B cell (primary cell): ENCODE measurements at regions not wholly inside any gene's neighbourhood (a gene's known extent, or its start where the extent isn't known, plus 50 kb on each side); places are given as distances from the start of the nearest gene placed in this dataset.

ENCODE experiments used
- ATAC-seq: fragments of 200-7000 bp; cut with Tn5 transposase; one replicate; pipeline ENCODE4 v1.10.0; 2021; ENCODE audit warnings: low read depth, mild to moderate bottlenecking, moderate number of reproducible peaks, moderate library complexity
- CTCF ChIA-PET: fragments of 350-600 bp; sonication (Branson Sonifier 250); formaldehyde crosslinking; loops from one replicate; lab custom pipeline; 2021; ENCODE audit warnings: antibody characterized with exemption, inconsistent platforms; lab: Charles Lee
- POLR2A ChIA-PET: fragments of 350-600 bp; sonication (Branson Sonifier 250); formaldehyde crosslinking; loops from one replicate; lab custom pipeline; 2021; ENCODE audit warnings: antibody characterized with exemption; lab: Charles Lee
- DNase-seq: peaks from one replicate; pipeline ENCODE4 v3.0.0; 2013
- H2AFZ ChIP-seq: 2 replicates; pipeline ENCODE4 v1.6.1; 2012; ENCODE audit warnings: mild to moderate bottlenecking, low read depth, low read length; ENCODE audit not compliant: insufficient read depth, poor library complexity, severe bottlenecking
- H3K27ac ChIP-seq, 2 donors: 1 replicate in 1 of 2; 2 replicates in 1 of 2; pipeline ENCODE4 v1.5.1; 2012 to 2013; ENCODE audit warnings: low read length in 2 of 2, mild to moderate bottlenecking in 2 of 2, moderate library complexity in 1 of 2
- H3K27me3 ChIP-seq, 4 experiments: fragments of 200-600 bp in 1 of 4; sonication (generic) in 1 of 4; replicated peaks in 1 of 4; 1 replicate in 2 of 4; 2 replicates in 2 of 4; pipeline versions ENCODE4 v1.6.1 to v1.7.0; 2013 to 2016; ENCODE audit warnings: low read length in 3 of 4, mild to moderate bottlenecking in 2 of 4, mixed read lengths in 1 of 4, moderate library complexity in 1 of 4; ENCODE audit not compliant: insufficient read depth in 4 of 4, control insufficient read depth in 3 of 4; ENCODE audit errors: control extremely low read depth in 1 of 4
- H3K36me3 ChIP-seq, 2 experiments: replicated peaks in 1 of 2; 1 replicate in 1 of 2; 2 replicates in 1 of 2; pipeline versions ENCODE4 v1.6.1 to v1.7.1; 2013; ENCODE audit warnings: low read length in 1 of 2; ENCODE audit not compliant: insufficient read depth in 2 of 2, control insufficient read depth in 1 of 2; ENCODE audit errors: control extremely low read depth in 1 of 2, extremely low read depth in 1 of 2
- H3K4me1 ChIP-seq, 2 donors: fragments of 200-600 bp in 1 of 2; sonication (generic) in 1 of 2; 1 replicate in 1 of 2; 2 replicates in 1 of 2; pipeline versions ENCODE4 v1.5.1 to v1.6.1; 2013 to 2017; ENCODE audit warnings: low read length in 2 of 2; ENCODE audit not compliant: control insufficient read depth in 2 of 2, insufficient read depth in 2 of 2
- H3K4me2 ChIP-seq: replicated peaks from 2 replicates; pipeline ENCODE3; 2012; ENCODE audit warnings: mild to moderate bottlenecking, low read depth, low read length; ENCODE audit not compliant: poor library complexity, severe bottlenecking
- H3K4me3 ChIP-seq, 5 experiments: fragments of 200-600 bp in 1 of 5; sonication (generic) in 1 of 5; 1 replicate in 3 of 5; 2 replicates in 2 of 5; pipeline versions ENCODE4 v1.5.1 to v1.7.0; 2011 to 2016; ENCODE audit warnings: low read length in 4 of 5, mild to moderate bottlenecking in 4 of 5, low read depth in 2 of 5, control low read depth in 1 of 5, moderate library complexity in 1 of 5; ENCODE audit not compliant: insufficient read depth in 1 of 5; ENCODE audit errors: control extremely low read depth in 1 of 5, extremely low read depth in 1 of 5
- H3K79me2 ChIP-seq: fragments of 200-600 bp; sonication (generic); one replicate; pipeline ENCODE4 v1.6.0; 2016; ENCODE audit warnings: low read length; ENCODE audit not compliant: control insufficient read depth, insufficient read depth
- H3K9ac ChIP-seq: fragments of 200-600 bp; sonication (generic); 2 replicates; pipeline ENCODE4 v1.6.1; 2017; ENCODE audit warnings: mild to moderate bottlenecking, low read length, moderate library complexity
- H3K9me3 ChIP-seq, 3 donors: one replicate each; pipeline versions ENCODE4 v1.6.1 to v1.7.1; 2013; ENCODE audit warnings: low read length in 2 of 3; ENCODE audit not compliant: control insufficient read depth in 2 of 3, insufficient read depth in 1 of 3; ENCODE audit errors: control extremely low read depth in 1 of 3
- H4K20me1 ChIP-seq: 2 replicates; pipeline ENCODE4 v1.6.0; 2012; ENCODE audit warnings: mild to moderate bottlenecking, low read length; ENCODE audit not compliant: insufficient read depth, control insufficient read depth, poor library complexity, severe bottlenecking
- H3K27ac Mint-ChIP-seq: one replicate; pipeline ENCODE4 v1.8.0; 2021; ENCODE audit warnings: mixed read lengths
- H3K27me3 Mint-ChIP-seq: one replicate; pipeline ENCODE4 v1.8.0; 2021; ENCODE audit warnings: mixed read lengths
- H3K4me1 Mint-ChIP-seq: one replicate; pipeline ENCODE4 v1.8.0; 2021; ENCODE audit warnings: mixed read lengths
- H3K4me3 Mint-ChIP-seq: one replicate; pipeline ENCODE4 v1.8.0; 2021; ENCODE audit warnings: mixed read lengths
- H3K9me3 Mint-ChIP-seq: one replicate; pipeline ENCODE4 v1.8.0; 2022; ENCODE audit warnings: mixed read lengths; ENCODE audit not compliant: insufficient read depth
- EZH2 ChIP-seq: IDR thresholded peaks from 2 replicates; pipeline ENCODE4 v1.6.1; 2012; ENCODE audit warnings: borderline replicate concordance, low read depth, mild to moderate bottlenecking, moderate library complexity, low read length; ENCODE audit not compliant: insufficient read depth, poor library complexity, severe bottlenecking
- WGBS: methylation state at CpG from one replicate; pipeline ENCODE4 v1.1.5; 2013; ENCODE audit warnings: missing lambda C conversion rate; ENCODE audit not compliant: insufficient coverage; 5-methylcytosine and 5-hydroxymethylcytosine counted together
- intact Hi-C: fragments of 100-400 bp; cut with micrococcal nuclease; formaldehyde crosslinking; loops from one replicate; pipeline ENCODE4 v1.10.0; 2022
- TF ChIP-seq, protein P1 (sequence below): fragments of 200-600 bp; IDR thresholded peaks from one replicate; pipeline ENCODE4 v1.8.0; 2022; ENCODE audit warnings: antibody characterized with exemption, mild to moderate bottlenecking

DNA sequence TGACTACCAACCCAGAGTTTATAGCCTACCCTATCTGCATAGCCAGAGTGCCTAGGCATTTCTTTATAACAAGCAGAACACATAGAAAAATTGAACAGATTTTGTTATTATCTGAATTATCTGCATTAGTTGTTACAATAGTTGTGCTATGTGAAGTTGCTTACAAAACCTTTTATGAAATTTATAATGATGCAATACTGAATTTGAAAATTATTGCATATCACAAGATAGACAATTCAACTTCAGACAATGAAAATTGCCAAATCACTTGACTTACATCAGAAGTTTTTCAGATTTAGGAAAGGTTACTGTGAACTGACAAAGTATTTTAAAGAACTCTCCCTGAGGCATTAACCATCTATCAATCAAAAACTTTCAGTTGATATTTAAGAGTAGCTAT, 437.9 kb upstream of the PIK3C3 start:
- H3K4me3 ChIP-seq: no peak overlapping the region
- H3K4me1 ChIP-seq: no peaks in the 10 kb centered on the region
- TF ChIP-seq, protein P1, sequence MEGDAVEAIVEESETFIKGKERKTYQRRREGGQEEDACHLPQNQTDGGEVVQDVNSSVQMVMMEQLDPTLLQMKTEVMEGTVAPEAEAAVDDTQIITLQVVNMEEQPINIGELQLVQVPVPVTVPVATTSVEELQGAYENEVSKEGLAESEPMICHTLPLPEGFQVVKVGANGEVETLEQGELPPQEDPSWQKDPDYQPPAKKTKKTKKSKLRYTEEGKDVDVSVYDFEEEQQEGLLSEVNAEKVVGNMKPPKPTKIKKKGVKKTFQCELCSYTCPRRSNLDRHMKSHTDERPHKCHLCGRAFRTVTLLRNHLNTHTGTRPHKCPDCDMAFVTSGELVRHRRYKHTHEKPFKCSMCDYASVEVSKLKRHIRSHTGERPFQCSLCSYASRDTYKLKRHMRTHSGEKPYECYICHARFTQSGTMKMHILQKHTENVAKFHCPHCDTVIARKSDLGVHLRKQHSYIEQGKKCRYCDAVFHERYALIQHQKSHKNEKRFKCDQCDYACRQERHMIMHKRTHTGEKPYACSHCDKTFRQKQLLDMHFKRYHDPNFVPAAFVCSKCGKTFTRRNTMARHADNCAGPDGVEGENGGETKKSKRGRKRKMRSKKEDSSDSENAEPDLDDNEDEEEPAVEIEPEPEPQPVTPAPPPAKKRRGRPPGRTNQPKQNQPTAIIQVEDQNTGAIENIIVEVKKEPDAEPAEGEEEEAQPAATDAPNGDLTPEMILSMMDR: no peak
- TF ChIP-seq EZH2: no peak
- H3K79me2 ChIP-seq: no peaks in the 10 kb centered on the region
- no peak for DNase-seq
- CTCF ChIA-PET: no interaction called here
- Mint-ChIP-seq H3K9me3 (peaks cover 2% of the 10 kb centered on the region), H3K27me3 (no peaks in the 10 kb centered on the region), H3K4me3 (no peak overlapping the region), H3K4me1 (no peaks in the 10 kb centered on the region), H3K27ac (no peak overlapping the region)
- no peaks in the 10 kb centered on the region for H3K9me3 ChIP-seq
- H2AFZ ChIP-seq: no peak overlapping the region
- intact Hi-C loops: no loop called here
- POLR2A ChIA-PET: no interaction called here
- H3K27me3 ChIP-seq: no peaks in the 10 kb centered on the region
- ATAC-seq: no peak
- no peaks in the 10 kb centered on the region for H4K20me1 ChIP-seq
- no peak overlapping the region for H3K4me2 ChIP-seq
- H3K27ac ChIP-seq: no peak overlapping the region
- H3K36me3 ChIP-seq: no peaks in the 10 kb centered on the region
- no peak overlapping the region for H3K9ac ChIP-seq

DNA sequence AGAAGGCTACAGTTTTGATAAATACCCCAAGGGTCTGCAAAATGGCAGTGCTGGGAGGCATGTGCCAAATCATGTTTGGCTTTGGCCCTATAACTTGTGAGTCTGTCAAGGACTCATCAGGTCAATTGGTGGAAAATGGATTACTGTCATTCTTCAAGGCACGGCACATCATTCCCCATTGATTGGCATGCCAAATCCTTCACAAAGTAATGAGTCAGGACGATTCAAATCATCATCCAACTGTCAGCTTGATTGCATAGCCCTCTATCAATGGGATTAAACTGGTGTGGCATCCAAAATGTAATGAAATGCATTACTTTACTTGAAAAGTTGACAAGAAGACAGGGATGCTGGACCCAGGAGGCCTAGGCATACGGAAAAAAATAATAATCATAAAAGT, 441.6 kb upstream of the PIK3C3 start:
- TF ChIP-seq, protein P1: no peak
- ATAC-seq: no peak

More for the DNA sequence above, 441.6 kb upstream of the PIK3C3 start:
- no peak overlapping the region for H2AFZ ChIP-seq
- H4K20me1 ChIP-seq: no peaks in the 10 kb centered on the region
- no peak overlapping the region for H3K9ac ChIP-seq
- 100% methylated on average over 1 of the region's 3 CpGs for WGBS
- no peaks in the 10 kb centered on the region for H3K36me3 ChIP-seq
- no peaks in the 10 kb centered on the region for H3K9me3 ChIP-seq
- no peak overlapping the region for H3K4me2 ChIP-seq
- H3K27me3 ChIP-seq: no peaks in the 10 kb centered on the region
- Mint-ChIP-seq H3K27me3 (no peaks in the 10 kb centered on the region), H3K9me3 (peaks cover 2% of the 10 kb centered on the region), H3K27ac (no peak overlapping the region), H3K4me3 (no peak overlapping the region), H3K4me1 (no peaks in the 10 kb centered on the region)
- POLR2A ChIA-PET: no interaction called here
- DNase-seq: no peak
- CTCF ChIA-PET: no interaction called here
- intact Hi-C loops: no loop called here
- H3K79me2 ChIP-seq: no peaks in the 10 kb centered on the region
- H3K4me3 ChIP-seq: no peak overlapping the region
- no peaks in the 10 kb centered on the region for H3K4me1 ChIP-seq
- no peak overlapping the region for H3K27ac ChIP-seq
